NCI-H748 treated with DMSO at 0.1 percent for 48 hours (cell line): ENCODE measurements at regions not wholly inside any gene's neighbourhood (a gene's known extent, or its start where the extent isn't known, plus 50 kb on each side); places are given as distances from the start of the nearest gene placed in this dataset.

ENCODE experiments used
- DNase-seq: peaks from one replicate; lab custom pipeline; 2025; lab: John Stamatoyannopoulos, UW

GRCh38 chr11:15882876-15883454 is 473.4 kb downstream of the SOX6 start:
- no peak for DNase-seq

GRCh38 chr11:15883455-15883920 is 472.9 kb downstream of the SOX6 start:
- DNase-seq: no peak

- DNase-seq: no peak
These were observed 472.2 kb downstream of the SOX6 start for GRCh38 chr11:15884141-15884540.

- DNase-seq: no peak
These were observed 471.4 kb downstream of the SOX6 start for GRCh38 chr11:15884777-15885540.

- DNase-seq: no peak
These were observed 470.5 kb downstream of the SOX6 start for GRCh38 chr11:15885854-15886253.

GRCh38 chr11:15886299-15886698 is 470.0 kb downstream of the SOX6 start:
- no peak for DNase-seq

GRCh38 chr11:15886866-15887265 is 469.5 kb downstream of the SOX6 start:
- no peak for DNase-seq

- DNase-seq: no peak
These were observed 467.6 kb downstream of the SOX6 start for GRCh38 chr11:15888556-15889345.

- no peak for DNase-seq
These were observed 466.8 kb downstream of the SOX6 start for GRCh38 chr11:15889363-15890030.

GRCh38 chr11:15890031-15890713 is 466.2 kb downstream of the SOX6 start:
- DNase-seq: no peak

- no peak for DNase-seq
These were observed 463.3 kb downstream of the SOX6 start for GRCh38 chr11:15893080-15893492.

GRCh38 chr11:15896026-15896425 is 460.3 kb downstream of the SOX6 start:
- DNase-seq: no peak

GRCh38 chr11:15896530-15896929 is 459.8 kb downstream of the SOX6 start:
- DNase-seq: no peak

- no peak for DNase-seq
These were observed 459.0 kb downstream of the SOX6 start for GRCh38 chr11:15897211-15897960.

- no peak for DNase-seq
These were observed 455.3 kb downstream of the SOX6 start for GRCh38 chr11:15901054-15901453.

GRCh38 chr11:15901790-15902189 is 454.6 kb downstream of the SOX6 start:
- DNase-seq: no peak

GRCh38 chr11:15903246-15903645 is 453.1 kb downstream of the SOX6 start:
- DNase-seq: no peak

GRCh38 chr11:15905366-15906104 is 450.8 kb downstream of the SOX6 start:
- DNase-seq: no peak

GRCh38 chr11:15906481-15907035 is 449.8 kb downstream of the SOX6 start:
- DNase-seq: no peak

- no peak for DNase-seq
These were observed 448.5 kb downstream of the SOX6 start for GRCh38 chr11:15907806-15908205.
